ENCODE measurements at regions not wholly inside any gene's neighbourhood (a gene's known extent, or its start where the extent isn't known, plus 50 kb on each side); places are given as distances from the start of the nearest gene placed in this dataset.

DNA sequence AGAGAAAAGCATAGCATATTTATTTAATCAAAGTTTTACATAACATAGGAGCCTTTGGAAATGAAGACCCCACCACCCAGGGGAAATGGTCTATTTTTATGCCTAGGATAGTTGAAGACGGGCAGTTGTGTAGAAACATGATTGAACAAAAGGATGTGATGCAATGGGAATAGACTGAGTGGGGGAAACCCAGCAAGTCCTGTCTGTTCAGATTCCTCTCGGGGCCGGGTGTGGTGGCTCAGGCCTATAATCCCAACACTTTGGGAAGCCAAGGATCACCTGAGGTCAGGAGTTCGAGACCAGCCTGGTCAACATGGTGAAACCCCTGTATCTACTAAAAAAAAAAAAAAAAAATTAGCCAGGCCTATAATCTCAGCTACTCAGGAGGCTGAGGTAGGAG, 298.3 kb downstream of the MATN1 start:
- no peak for DNase-seq (ENCODE audit: low read depth)
- Histone ChIP-seq H3K27me3 (ENCODE audit: control insufficient read depth, insufficient read depth, low read length) (peaks cover 3% of the 10 kb centered on the region), H3K4me3 (ENCODE audit: low read depth, low read length) (no peak overlapping the region), H3K36me3 (ENCODE audit: control insufficient read depth, insufficient read depth, low read length) (no peaks in the 10 kb centered on the region)
- TF ChIP-seq, protein P1, sequence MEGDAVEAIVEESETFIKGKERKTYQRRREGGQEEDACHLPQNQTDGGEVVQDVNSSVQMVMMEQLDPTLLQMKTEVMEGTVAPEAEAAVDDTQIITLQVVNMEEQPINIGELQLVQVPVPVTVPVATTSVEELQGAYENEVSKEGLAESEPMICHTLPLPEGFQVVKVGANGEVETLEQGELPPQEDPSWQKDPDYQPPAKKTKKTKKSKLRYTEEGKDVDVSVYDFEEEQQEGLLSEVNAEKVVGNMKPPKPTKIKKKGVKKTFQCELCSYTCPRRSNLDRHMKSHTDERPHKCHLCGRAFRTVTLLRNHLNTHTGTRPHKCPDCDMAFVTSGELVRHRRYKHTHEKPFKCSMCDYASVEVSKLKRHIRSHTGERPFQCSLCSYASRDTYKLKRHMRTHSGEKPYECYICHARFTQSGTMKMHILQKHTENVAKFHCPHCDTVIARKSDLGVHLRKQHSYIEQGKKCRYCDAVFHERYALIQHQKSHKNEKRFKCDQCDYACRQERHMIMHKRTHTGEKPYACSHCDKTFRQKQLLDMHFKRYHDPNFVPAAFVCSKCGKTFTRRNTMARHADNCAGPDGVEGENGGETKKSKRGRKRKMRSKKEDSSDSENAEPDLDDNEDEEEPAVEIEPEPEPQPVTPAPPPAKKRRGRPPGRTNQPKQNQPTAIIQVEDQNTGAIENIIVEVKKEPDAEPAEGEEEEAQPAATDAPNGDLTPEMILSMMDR (IDR thresholded peaks at IDR 0.05; ENCODE audit: insufficient read depth, low read length, poor library complexity, severe bottlenecking), result no peak

DNA sequence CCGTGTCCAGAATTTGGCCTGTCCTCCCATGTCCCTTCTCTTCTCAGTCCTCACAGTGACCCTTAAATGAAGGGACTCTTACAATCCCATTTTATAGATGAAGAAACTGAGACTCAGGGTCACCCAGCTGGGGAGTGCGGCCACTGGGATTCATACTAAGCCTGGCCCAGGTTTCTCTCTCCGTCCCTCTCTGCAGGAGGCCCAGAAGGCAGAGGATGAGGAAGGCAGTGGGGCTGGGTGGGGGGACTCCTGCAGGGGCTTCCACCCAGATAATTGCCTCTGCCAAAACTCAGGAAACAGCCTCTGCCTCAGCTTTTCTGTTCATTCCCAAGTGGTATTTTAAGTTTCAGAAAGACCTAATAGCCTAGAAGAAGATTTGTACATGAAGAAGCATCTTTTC, 299.8 kb downstream of the MATN1 start:
- Histone ChIP-seq H3K27me3 (ENCODE audit: control insufficient read depth, insufficient read depth, low read length) (peaks cover 3% of the 10 kb centered on the region), H3K4me3 (ENCODE audit: low read depth, low read length) (no peak overlapping the region), H3K36me3 (ENCODE audit: control insufficient read depth, insufficient read depth, low read length) (no peaks in the 10 kb centered on the region)
- TF ChIP-seq, protein P1 (IDR thresholded peaks at IDR 0.05; ENCODE audit: insufficient read depth, low read length, poor library complexity, severe bottlenecking), result no peak
- DNase-seq (ENCODE audit: low read depth), result no peak

DNA sequence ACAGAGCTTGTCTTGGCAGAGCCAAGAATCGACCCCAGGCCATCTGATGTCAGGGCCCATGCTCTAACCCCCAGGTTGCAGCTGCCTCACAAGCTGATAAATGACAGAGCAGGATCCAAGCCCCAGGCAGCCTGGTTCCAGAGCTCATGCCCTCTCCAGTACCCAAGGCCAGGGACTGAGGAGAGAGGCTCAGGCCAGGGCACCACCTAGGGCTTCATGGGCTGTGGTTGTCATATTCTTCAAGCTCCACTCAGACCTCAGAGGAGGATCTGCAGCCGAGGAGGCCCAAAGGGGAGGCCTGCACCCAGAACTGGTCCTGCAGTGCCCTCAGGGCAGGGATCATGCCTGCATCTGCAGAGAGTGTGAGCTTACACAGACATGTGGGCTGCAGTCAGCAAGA, 301.1 kb downstream of the MATN1 start:
- no peak for DNase-seq (ENCODE audit: low read depth)
- Histone ChIP-seq H3K4me3 (ENCODE audit: low read depth, low read length) (no peak overlapping the region), H3K36me3 (ENCODE audit: control insufficient read depth, insufficient read depth, low read length) (no peaks in the 10 kb centered on the region), H3K27me3 (ENCODE audit: control insufficient read depth, insufficient read depth, low read length) (no peaks in the 10 kb centered on the region)
- TF ChIP-seq, protein P1 (IDR thresholded peaks at IDR 0.05; ENCODE audit: insufficient read depth, low read length, poor library complexity, severe bottlenecking), result no peak

DNA sequence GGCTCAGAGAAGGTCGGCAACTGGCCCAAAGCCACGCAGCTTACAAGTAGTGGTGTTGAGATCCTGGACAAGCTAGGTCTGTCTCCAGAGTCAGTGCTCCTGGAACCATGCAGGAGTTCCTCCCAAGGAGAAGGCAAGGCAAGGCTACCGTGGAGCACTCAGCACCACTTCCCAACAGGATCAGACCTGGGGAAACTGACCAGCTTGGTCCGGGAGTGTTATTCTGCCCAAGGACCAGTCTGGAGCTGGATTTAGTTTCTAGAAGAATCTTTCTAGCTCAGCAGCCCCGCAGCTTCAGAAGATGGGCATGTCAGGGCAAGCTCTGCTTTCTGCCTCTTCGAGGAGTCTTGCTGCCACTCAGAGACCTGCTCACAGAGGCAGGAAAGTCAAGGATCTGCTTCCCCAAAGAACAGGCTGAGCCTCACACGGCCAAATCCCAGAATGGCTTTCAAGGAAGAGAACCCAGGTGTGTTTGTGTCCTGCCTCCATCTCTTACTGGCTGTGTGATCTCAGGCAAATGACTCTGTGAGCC, 302.8 kb downstream of the MATN1 start:
- TF ChIP-seq, protein P1 (IDR thresholded peaks at IDR 0.05; ENCODE audit: insufficient read depth, low read length, poor library complexity, severe bottlenecking), result no peak
- H3K4me3 ChIP-seq (ENCODE audit: low read depth, low read length), result no peak overlapping the region
- no peak for DNase-seq (ENCODE audit: low read depth)
- H3K27me3 ChIP-seq (ENCODE audit: control insufficient read depth, insufficient read depth, low read length), result no peaks in the 10 kb centered on the region
- no peaks in the 10 kb centered on the region for H3K36me3 ChIP-seq (ENCODE audit: control insufficient read depth, insufficient read depth, low read length)

DNA sequence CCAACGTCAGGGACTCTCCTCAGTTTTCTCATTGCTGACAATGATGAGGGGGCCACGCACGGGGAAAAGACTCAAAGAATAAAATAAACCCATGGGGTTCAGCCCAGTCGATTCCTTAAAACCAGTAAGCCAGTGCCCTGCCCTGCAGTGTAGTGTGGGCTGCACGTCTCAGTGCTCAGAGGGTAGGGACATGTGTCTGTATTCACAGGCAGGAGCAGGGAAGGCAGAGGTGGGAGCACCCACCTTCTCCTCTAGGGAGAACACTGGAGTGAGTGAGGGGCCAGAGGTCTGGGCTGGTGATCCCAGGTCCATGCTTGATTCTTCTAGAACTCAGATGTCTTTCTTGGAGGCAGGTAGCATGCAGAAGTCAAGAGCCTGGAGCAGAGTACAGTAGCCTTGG, 303.6 kb downstream of the MATN1 start:
- no peak for DNase-seq (ENCODE audit: low read depth)
- TF ChIP-seq, protein P1 (IDR thresholded peaks at IDR 0.05; ENCODE audit: insufficient read depth, low read length, poor library complexity, severe bottlenecking), result no peak
- no peak overlapping the region for H3K4me3 ChIP-seq (ENCODE audit: low read depth, low read length)
- no peaks in the 10 kb centered on the region for H3K36me3 ChIP-seq (ENCODE audit: control insufficient read depth, insufficient read depth, low read length)
- H3K27me3 ChIP-seq (ENCODE audit: control insufficient read depth, insufficient read depth, low read length), result no peaks in the 10 kb centered on the region

DNA sequence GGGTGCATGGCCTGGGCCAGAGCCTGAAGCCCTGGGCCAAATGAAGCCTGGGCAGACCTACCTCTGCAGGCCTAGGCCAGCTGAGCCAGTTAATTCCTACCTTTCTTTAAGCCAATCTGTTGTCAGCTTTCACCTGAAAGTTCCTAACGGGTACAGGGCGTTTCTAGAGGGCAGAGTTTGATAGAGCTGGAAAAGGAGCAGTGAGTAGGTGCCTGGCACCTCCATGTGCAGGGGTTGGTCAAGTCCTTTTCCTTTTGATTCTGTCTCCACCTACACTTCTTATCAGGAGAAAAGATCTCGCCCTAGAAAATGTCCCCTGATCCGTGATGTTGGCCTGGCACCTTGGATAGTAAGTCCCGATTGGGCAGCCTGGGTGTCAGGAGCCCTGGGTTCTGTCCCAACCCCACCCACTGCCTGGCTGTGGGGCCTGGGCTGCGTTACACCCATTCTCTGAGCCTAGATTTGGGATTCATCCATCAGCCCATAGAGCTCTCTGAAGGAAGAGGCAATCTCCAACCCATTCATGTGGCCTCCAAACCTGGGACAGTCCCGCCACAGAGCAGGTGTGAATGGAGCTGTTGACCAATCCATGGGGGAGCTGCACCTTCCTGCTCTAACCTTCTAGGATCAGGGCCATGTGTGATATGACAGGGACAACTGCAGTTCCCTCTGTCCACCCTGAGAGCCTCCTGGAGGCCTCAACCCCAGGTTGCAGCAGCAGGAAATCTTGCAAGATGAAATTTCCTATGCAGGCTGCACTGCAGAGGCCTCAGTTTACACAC, 304.3 kb downstream of the MATN1 start:
- TF ChIP-seq, protein P1 (IDR thresholded peaks at IDR 0.05; ENCODE audit: insufficient read depth, low read length, poor library complexity, severe bottlenecking), result no peak
- H3K4me3 ChIP-seq (ENCODE audit: low read depth, low read length), result no peak overlapping the region
- DNase-seq (ENCODE audit: low read depth), result no peak

More for the DNA sequence above, 304.3 kb downstream of the MATN1 start:
- Histone ChIP-seq H3K27me3 (ENCODE audit: control insufficient read depth, insufficient read depth, low read length) (no peaks in the 10 kb centered on the region), H3K36me3 (ENCODE audit: control insufficient read depth, insufficient read depth, low read length) (no peaks in the 10 kb centered on the region)

Data from kidney epithelial cell (primary cell).